WERI-Rb-1 (cell line): ENCODE measurements at regions not wholly inside any gene's neighbourhood (a gene's known extent, or its start where the extent isn't known, plus 50 kb on each side); places are given as distances from the start of the nearest gene placed in this dataset.

ENCODE experiments used
- DNase-seq: peaks from one replicate; pipeline ENCODE4 v3.0.0-alpha.2; 2020
- H3K27ac ChIP-seq: fragments of 250-450 bp; sonication (Bioruptor Pico); 2 replicates; pipeline ENCODE4 v1.5.1; 2020; ENCODE audit warnings: mild to moderate bottlenecking, moderate library complexity
- H3K27me3 ChIP-seq: fragments of 250-450 bp; sonication (Bioruptor Pico); 2 replicates; pipeline ENCODE4 v1.5.1; 2021; ENCODE audit warnings: mild to moderate bottlenecking, low read depth, moderate library complexity; ENCODE audit not compliant: insufficient read depth, severe bottlenecking
- H3K36me3 ChIP-seq: fragments of 250-450 bp; sonication (Bioruptor Pico); 2 replicates; pipeline ENCODE4 v1.5.1; 2020; ENCODE audit warnings: mild to moderate bottlenecking, moderate library complexity
- H3K4me3 ChIP-seq: 2 replicates; pipeline ENCODE4 v1.5.1; 2011; ENCODE audit warnings: low read depth, mild to moderate bottlenecking, control low read depth, low read length
- H3K9me3 ChIP-seq: fragments of 250-450 bp; sonication (Bioruptor Pico); 2 replicates; pipeline ENCODE4 v1.5.1; 2021; ENCODE audit warnings: mild to moderate bottlenecking, moderate library complexity; ENCODE audit not compliant: severe bottlenecking
- TF ChIP-seq, protein P1 (sequence below): IDR thresholded peaks from 2 replicates; pipeline ENCODE4 v1.5.1; 2011; ENCODE audit warnings: low read depth, mild to moderate bottlenecking, control low read depth, inconsistent platforms, low read length

GRCh38 chr16:66136841-66137240 lies 229.7 kb upstream of the CDH5 start:
- Histone ChIP-seq H3K27me3 (no peaks in the 10 kb centered on the region), H3K9me3 (no peaks in the 10 kb centered on the region), H3K4me3 (no peak overlapping the region), H3K36me3 (no peaks in the 10 kb centered on the region), H3K27ac (no peak overlapping the region)
- TF ChIP-seq, protein P1, sequence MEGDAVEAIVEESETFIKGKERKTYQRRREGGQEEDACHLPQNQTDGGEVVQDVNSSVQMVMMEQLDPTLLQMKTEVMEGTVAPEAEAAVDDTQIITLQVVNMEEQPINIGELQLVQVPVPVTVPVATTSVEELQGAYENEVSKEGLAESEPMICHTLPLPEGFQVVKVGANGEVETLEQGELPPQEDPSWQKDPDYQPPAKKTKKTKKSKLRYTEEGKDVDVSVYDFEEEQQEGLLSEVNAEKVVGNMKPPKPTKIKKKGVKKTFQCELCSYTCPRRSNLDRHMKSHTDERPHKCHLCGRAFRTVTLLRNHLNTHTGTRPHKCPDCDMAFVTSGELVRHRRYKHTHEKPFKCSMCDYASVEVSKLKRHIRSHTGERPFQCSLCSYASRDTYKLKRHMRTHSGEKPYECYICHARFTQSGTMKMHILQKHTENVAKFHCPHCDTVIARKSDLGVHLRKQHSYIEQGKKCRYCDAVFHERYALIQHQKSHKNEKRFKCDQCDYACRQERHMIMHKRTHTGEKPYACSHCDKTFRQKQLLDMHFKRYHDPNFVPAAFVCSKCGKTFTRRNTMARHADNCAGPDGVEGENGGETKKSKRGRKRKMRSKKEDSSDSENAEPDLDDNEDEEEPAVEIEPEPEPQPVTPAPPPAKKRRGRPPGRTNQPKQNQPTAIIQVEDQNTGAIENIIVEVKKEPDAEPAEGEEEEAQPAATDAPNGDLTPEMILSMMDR: no peak
- no peak for DNase-seq

GRCh38 chr16:66135838-66136237 lies 230.7 kb upstream of the CDH5 start:
- Histone ChIP-seq H3K27ac (no peak overlapping the region), H3K27me3 (no peaks in the 10 kb centered on the region)

DNA sequence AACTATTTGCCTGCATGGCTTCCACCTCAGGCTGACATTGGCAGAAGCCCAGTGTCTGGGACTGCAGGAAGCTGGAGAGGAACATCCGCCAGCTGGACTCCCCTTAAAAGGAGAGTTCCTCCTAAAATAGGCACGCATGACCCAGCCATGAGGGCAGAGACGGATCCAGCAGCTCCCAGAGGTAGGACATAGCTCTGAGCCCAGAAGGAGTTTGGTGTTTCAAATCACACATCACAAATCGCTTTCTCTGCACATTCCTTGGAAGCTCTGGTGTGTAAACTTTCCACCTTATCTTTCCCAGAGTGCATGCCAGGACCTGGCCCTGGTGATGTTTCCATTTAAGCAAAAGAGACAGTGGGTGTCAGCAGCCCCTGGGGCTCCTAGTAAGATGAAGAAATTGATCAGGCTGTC lies 231.1 kb upstream of the CDH5 start:
- Histone ChIP-seq H3K4me3 (no peak overlapping the region), H3K27me3 (no peaks in the 10 kb centered on the region), H3K9me3 (no peaks in the 10 kb centered on the region), H3K36me3 (no peaks in the 10 kb centered on the region), H3K27ac (no peak overlapping the region)
- TF ChIP-seq, protein P1: no peak
- no peak for DNase-seq

More at GRCh38 chr16:66135838-66136237, 230.7 kb upstream of the CDH5 start:
- TF ChIP-seq, protein P1: no peak
- H3K9me3 ChIP-seq: no peaks in the 10 kb centered on the region
- H3K4me3 ChIP-seq: no peak overlapping the region
- no peaks in the 10 kb centered on the region for H3K36me3 ChIP-seq
- DNase-seq: no peak

DNA sequence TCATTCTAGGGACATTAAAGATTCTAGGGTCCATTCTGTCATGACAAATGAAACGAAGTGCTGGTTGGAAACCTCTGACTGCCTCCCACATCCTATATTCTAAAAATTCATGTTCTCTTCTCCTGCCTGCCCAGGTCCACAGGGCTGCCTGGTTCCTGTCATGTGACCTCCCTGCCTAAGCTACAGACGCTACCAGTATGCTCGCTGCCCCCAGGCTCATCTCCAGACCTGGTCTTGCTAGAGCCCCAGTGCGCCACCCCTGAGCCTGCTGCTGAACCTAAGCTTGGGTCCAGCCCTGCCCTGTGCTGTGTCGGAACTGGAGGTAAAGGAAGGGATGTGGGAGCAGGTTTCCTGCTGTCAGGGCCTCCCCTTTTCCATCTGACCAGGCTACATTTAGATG lies 231.6 kb upstream of the CDH5 start:
- H3K27me3 ChIP-seq: no peaks in the 10 kb centered on the region

DNA sequence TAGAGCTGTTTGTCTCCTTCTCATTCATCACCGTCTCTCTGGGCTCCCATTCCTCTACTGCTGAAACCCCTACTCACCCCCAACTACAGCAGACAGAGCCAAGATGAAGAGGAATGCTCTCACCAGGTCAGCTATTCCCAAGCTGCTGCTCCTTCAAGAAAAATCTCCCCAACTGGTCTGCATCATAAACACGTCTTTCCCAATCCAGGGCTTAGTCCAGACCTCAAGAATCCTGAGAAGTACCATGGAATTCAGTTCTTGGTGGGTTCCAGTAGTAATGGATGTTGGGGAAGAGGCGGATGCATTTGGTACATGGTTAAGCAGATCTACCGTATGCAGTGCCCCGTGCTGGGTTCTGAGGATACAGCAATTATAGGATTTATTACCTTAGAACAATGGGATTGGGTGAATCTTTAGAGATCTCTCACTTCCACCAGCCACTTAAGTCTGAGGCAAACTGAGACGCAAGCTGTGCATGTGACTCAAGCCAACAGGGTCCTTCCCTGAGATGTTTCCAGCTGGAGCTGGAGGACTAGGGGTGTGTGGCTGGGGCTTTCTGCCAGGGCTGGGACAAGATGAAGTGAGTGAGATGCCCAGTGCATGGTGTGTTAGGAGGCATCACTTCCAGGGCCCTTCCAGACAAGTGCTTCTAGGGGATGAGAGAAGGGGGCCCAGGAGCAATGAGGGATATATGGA lies 232.7 kb upstream of the CDH5 start:
- H3K36me3 ChIP-seq: no peaks in the 10 kb centered on the region
- DNase-seq: no peak
- H3K27ac ChIP-seq: no peak overlapping the region
- H3K27me3 ChIP-seq: no peaks in the 10 kb centered on the region
- TF ChIP-seq, protein P1: no peak
- H3K9me3 ChIP-seq: no peaks in the 10 kb centered on the region
- no peak overlapping the region for H3K4me3 ChIP-seq

More for the DNA sequence above, 231.6 kb upstream of the CDH5 start:
- TF ChIP-seq, protein P1: no peak
- DNase-seq: no peak
- Histone ChIP-seq H3K27ac (no peak overlapping the region), H3K4me3 (no peak overlapping the region), H3K9me3 (no peaks in the 10 kb centered on the region), H3K36me3 (no peaks in the 10 kb centered on the region)

GRCh38 chr16:66131895-66132294 lies 234.6 kb upstream of the CDH5 start:
- H3K27me3 ChIP-seq: peaks cover 8% of the 10 kb centered on the region
- DNase-seq: no peak
- H3K4me3 ChIP-seq: no peak overlapping the region
- H3K27ac ChIP-seq: no peak overlapping the region
- H3K9me3 ChIP-seq: no peaks in the 10 kb centered on the region
- H3K36me3 ChIP-seq: no peaks in the 10 kb centered on the region
- TF ChIP-seq, protein P1: no peak
